Fibroblast of lung (primary cell): ENCODE measurements at regions not wholly inside any gene's neighbourhood (a gene's known extent, or its start where the extent isn't known, plus 50 kb on each side); places are given as distances from the start of the nearest gene placed in this dataset.

Experiments
- DNase-seq, 2 donors: peaks; one replicate each; pipeline versions ENCODE4 v3.0.0 to v3.0.0-alpha.2; 2010; ENCODE audit warnings: low read depth in 2 of 2
- H2AFZ ChIP-seq: 2 replicates; pipeline ENCODE4 v1.5.1; 2012; ENCODE audit warnings: low read length, control low read depth, inconsistent platforms
- H3K27ac ChIP-seq: 2 replicates; pipeline ENCODE4 v1.5.1; 2011; ENCODE audit warnings: low read length, control low read depth; ENCODE audit not compliant: insufficient read depth
- H3K27me3 ChIP-seq: 2 replicates; pipeline ENCODE4 v1.5.1; 2011; ENCODE audit warnings: mild to moderate bottlenecking, low read length; ENCODE audit not compliant: control insufficient read depth, insufficient read depth
- H3K36me3 ChIP-seq: 2 replicates; pipeline ENCODE4 v1.5.1; 2011; ENCODE audit warnings: low read length; ENCODE audit not compliant: control insufficient read depth, insufficient read depth
- H3K4me1 ChIP-seq: 2 replicates; pipeline ENCODE4 v1.5.1; 2011; ENCODE audit warnings: low read length; ENCODE audit not compliant: control insufficient read depth, insufficient read depth; ENCODE audit errors: extremely low read depth
- H3K4me2 ChIP-seq: 2 replicates; pipeline ENCODE4 v1.5.1; 2011; ENCODE audit warnings: low read length, control low read depth; ENCODE audit not compliant: insufficient read depth; ENCODE audit errors: extremely low read depth
- H3K4me3 ChIP-seq, 4 experiments: fragments of 200-600 bp in 1 of 4; sonication (generic) in 1 of 4; replicated peaks in 1 of 4; 2 replicates each; pipeline ENCODE4 v1.5.1; 2011 to 2016; ENCODE audit warnings: low read length in 4 of 4, low read depth in 3 of 4, mild to moderate bottlenecking in 3 of 4, control low read depth in 2 of 4, inconsistent platforms in 1 of 4, mixed read lengths in 1 of 4; ENCODE audit not compliant: insufficient read depth in 1 of 4; ENCODE audit errors: control extremely low read depth in 1 of 4
- H3K79me2 ChIP-seq: 2 replicates; pipeline ENCODE4 v1.5.1; 2012; ENCODE audit warnings: mild to moderate bottlenecking, low read length, inconsistent platforms; ENCODE audit not compliant: control insufficient read depth, insufficient read depth
- H3K9ac ChIP-seq: 2 replicates; pipeline ENCODE4 v1.5.1; 2011; ENCODE audit warnings: mild to moderate bottlenecking, low read length, control low read depth; ENCODE audit not compliant: insufficient read depth
- H3K9me3 ChIP-seq: 2 replicates; pipeline ENCODE4 v1.5.1; 2012; ENCODE audit warnings: low read depth, low read length; ENCODE audit not compliant: control insufficient read depth, insufficient read depth
- H4K20me1 ChIP-seq: 2 replicates; pipeline ENCODE4 v1.5.1; 2011; ENCODE audit warnings: low read length; ENCODE audit not compliant: control insufficient read depth, insufficient read depth; ENCODE audit errors: extremely low read depth
- CTCF ChIP-seq, 2 donors: IDR thresholded peaks in 1 of 2; conservative IDR thresholded peaks in 1 of 2; 1 replicate in 1 of 2; 2 replicates in 1 of 2; pipeline ENCODE4 v1.5.1; 2011 to 2012; ENCODE audit warnings: low read length in 2 of 2, control low read depth in 1 of 2, inconsistent platforms in 1 of 2, low read depth in 1 of 2, mild to moderate bottlenecking in 1 of 2
- EZH2 ChIP-seq: IDR thresholded peaks from 2 replicates; pipeline ENCODE4 v1.5.1; 2012; ENCODE audit warnings: low read length, control low read depth, mild to moderate bottlenecking; ENCODE audit errors: missing control alignments

GRCh38 chr10:120960725-120961124 lies 109.6 kb downstream of the WDR11 start:
- no peaks in the 10 kb centered on the region for H4K20me1 ChIP-seq
- no peaks in the 10 kb centered on the region for H3K79me2 ChIP-seq
- no peaks in the 10 kb centered on the region for H3K9me3 ChIP-seq
- H3K4me2 ChIP-seq = no peak overlapping the region
- no peak for DNase-seq
- no peak overlapping the region for H2AFZ ChIP-seq
- H3K27ac ChIP-seq = no peak overlapping the region
- no peak overlapping the region for H3K9ac ChIP-seq
- H3K36me3 ChIP-seq = no peaks in the 10 kb centered on the region
- no peaks in the 10 kb centered on the region for H3K4me1 ChIP-seq
- H3K4me3 ChIP-seq = no peak overlapping the region
- TF ChIP-seq CTCF (conservative IDR thresholded peaks at IDR 0.05 in 1 of 2, IDR thresholded peaks at IDR 0.05 in 1 of 2; ENCODE audit: low read depth in 1 of 2, low read length in 2 of 2) (no peak), EZH2 (no peak)
- H3K27me3 ChIP-seq = no peaks in the 10 kb centered on the region

GRCh38 chr10:120961795-120962755 lies 110.9 kb downstream of the WDR11 start:
- no peaks in the 10 kb centered on the region for H4K20me1 ChIP-seq
- no peak for DNase-seq
- TF ChIP-seq CTCF (conservative IDR thresholded peaks at IDR 0.05 in 1 of 2, IDR thresholded peaks at IDR 0.05 in 1 of 2; ENCODE audit: low read depth in 1 of 2, low read length in 2 of 2) (no peak), EZH2 (no peak)
- H3K4me2 ChIP-seq = no peak overlapping the region
- H3K4me1 ChIP-seq = no peaks in the 10 kb centered on the region
- no peak overlapping the region for H3K4me3 ChIP-seq
- no peaks in the 10 kb centered on the region for H3K27me3 ChIP-seq
- no peaks in the 10 kb centered on the region for H3K79me2 ChIP-seq
- no peak overlapping the region for H2AFZ ChIP-seq
- H3K9me3 ChIP-seq = no peaks in the 10 kb centered on the region
- no peak overlapping the region for H3K27ac ChIP-seq
- no peaks in the 10 kb centered on the region for H3K36me3 ChIP-seq
- no peak overlapping the region for H3K9ac ChIP-seq

- no peak overlapping the region for H3K4me2 ChIP-seq
- no peak overlapping the region for H2AFZ ChIP-seq
- TF ChIP-seq CTCF (conservative IDR thresholded peaks at IDR 0.05 in 1 of 2, IDR thresholded peaks at IDR 0.05 in 1 of 2; ENCODE audit: low read depth in 1 of 2, low read length in 2 of 2) (no peak), EZH2 (no peak)
These were observed 111.8 kb downstream of the WDR11 start for GRCh38 chr10:120962756-120963593.

More at GRCh38 chr10:120962756-120963593, 111.8 kb downstream of the WDR11 start:
- Histone ChIP-seq H3K79me2 (no peaks in the 10 kb centered on the region), H3K36me3 (no peaks in the 10 kb centered on the region), H3K9ac (no peak overlapping the region), H3K27ac (no peak overlapping the region), H3K9me3 (no peaks in the 10 kb centered on the region), H3K4me1 (no peaks in the 10 kb centered on the region), H3K4me3 (no peak overlapping the region), H3K27me3 (no peaks in the 10 kb centered on the region), H4K20me1 (no peaks in the 10 kb centered on the region)
- DNase-seq = no peak
